HEK293 (cell line): ENCODE measurements at regions not wholly inside any gene's neighbourhood (a gene's known extent, or its start where the extent isn't known, plus 50 kb on each side); places are given as distances from the start of the nearest gene placed in this dataset.

ENCODE experiments used
- CTCF ChIA-PET: fragments of 350-600 bp; formaldehyde crosslinking; extraction: SDS; loops from one replicate; lab custom pipeline; 2021; ENCODE audit warnings: antibody characterized with exemption; lab: Yijun Ruan, JAX
- POLR2A ChIA-PET: fragments of 300-600 bp; formaldehyde crosslinking; extraction: SDS; loops from one replicate; lab custom pipeline; 2020; ENCODE audit warnings: antibody characterized with exemption, inconsistent platforms; lab: Yijun Ruan, JAX
- H3K27ac ChIP-seq: fragments of 200-500 bp; sonication (Bioruptor generic); 2 replicates; pipeline ENCODE4 v1.5.1; 2014; ENCODE audit warnings: low read depth, low read length, control low read depth, inconsistent platforms; ENCODE audit errors: extremely low read depth
- H3K36me3 ChIP-seq, 2 experiments: fragments of 200-500 bp in 1 of 2; sonication (Bioruptor generic) in 1 of 2; 1 replicate in 1 of 2; 2 replicates in 1 of 2; pipeline ENCODE4 v1.5.1; 2014 to 2017; ENCODE audit warnings: inconsistent platforms in 2 of 2, low read length in 2 of 2; ENCODE audit not compliant: control insufficient read depth in 2 of 2, insufficient read depth in 1 of 2
- H3K4me1 ChIP-seq: fragments of 200-500 bp; sonication (Bioruptor generic); 2 replicates; pipeline ENCODE4 v1.5.1; 2014; ENCODE audit warnings: mild to moderate bottlenecking, low read length, inconsistent platforms; ENCODE audit not compliant: control insufficient read depth, insufficient read depth
- H3K4me3 ChIP-seq: 2 replicates; pipeline ENCODE4 v1.5.1; 2011; ENCODE audit warnings: low read depth, mild to moderate bottlenecking, control low read depth, low read length, moderate library complexity
- H3K9me3 ChIP-seq: fragments of 200-500 bp; sonication (Bioruptor generic); 2 replicates; pipeline ENCODE4 v1.5.1; 2014; ENCODE audit warnings: low read depth, low read length, inconsistent platforms; ENCODE audit not compliant: control insufficient read depth, insufficient read depth
- ELK4 ChIP-seq: IDR thresholded peaks from 2 replicates; pipeline ENCODE4 v1.6.1; 2011; ENCODE audit warnings: mild to moderate bottlenecking, low read depth, low read length, borderline replicate concordance
- TCF7L2 ChIP-seq: IDR thresholded peaks from 2 replicates; pipeline ENCODE4 v1.6.1; 2011; ENCODE audit warnings: low read depth, mild to moderate bottlenecking, inconsistent platforms, low read length, moderate library complexity, borderline replicate concordance
- ZBTB8A ChIP-seq: fragments of 450-650 bp; formaldehyde crosslinking; IDR thresholded peaks from 2 replicates; pipeline ENCODE4 v1.5.1; 2016; ENCODE audit warnings: missing biosample characterization, missing genetic modification characterization
- ZNF335 ChIP-seq: fragments of 450-650 bp; formaldehyde crosslinking; conservative IDR thresholded peaks from 2 replicates; pipeline ENCODE4 v1.5.1; 2016; ENCODE audit warnings: missing biosample characterization, missing genetic modification characterization
- ZNF416 ChIP-seq: fragments of 450-650 bp; formaldehyde crosslinking; IDR thresholded peaks from 2 replicates; pipeline ENCODE4 v1.5.1; 2016; ENCODE audit warnings: missing biosample characterization, missing genetic modification characterization
- ZNF626 ChIP-seq: fragments of 450-650 bp; sonication (Bioruptor Pico); formaldehyde crosslinking; IDR thresholded peaks from 2 replicates; pipeline ENCODE4 v1.5.1; 2018; ENCODE audit warnings: missing biosample characterization, missing genetic modification characterization, inconsistent platforms
- ZNF670 ChIP-seq: fragments of 450-650 bp; formaldehyde crosslinking; IDR thresholded peaks from 2 replicates; pipeline ENCODE4 v1.5.1; 2016; ENCODE audit warnings: missing biosample characterization, missing genetic modification characterization, low read depth
- ZNF777 ChIP-seq: fragments of 450-650 bp; formaldehyde crosslinking; IDR thresholded peaks from 2 replicates; pipeline ENCODE4 v1.5.1; 2017; ENCODE audit warnings: missing biosample characterization, missing genetic modification characterization, borderline replicate concordance
- TF ChIP-seq, protein P1 (sequence below): fragments of 450-650 bp; formaldehyde crosslinking; IDR thresholded peaks from 2 replicates; pipeline ENCODE4 v1.5.1; 2017; ENCODE audit warnings: missing biosample characterization, missing genetic modification characterization
- TF ChIP-seq, protein P2 (sequence below): fragments of 450-650 bp; IDR thresholded peaks from 2 replicates; pipeline ENCODE4 v1.5.1; 2018; ENCODE audit warnings: missing biosample characterization, missing genetic modification characterization
- TF ChIP-seq, protein P3 (sequence below): fragments of 450-650 bp; formaldehyde crosslinking; IDR thresholded peaks from 2 replicates; pipeline ENCODE4 v1.5.1; 2016; ENCODE audit warnings: missing biosample characterization, missing genetic modification characterization

- TF ChIP-seq ZNF777 (tag by site-specific recombination) = no peak
These were observed 52.5 kb upstream of the RPS23 start (continued) for GRCh38 chr5:82330530-82331270.

GRCh38 chr5:82329393-82329792 is 51.2 kb upstream of the RPS23 start:
- H3K27ac ChIP-seq = no peak overlapping the region
- ChIA-PET POLR2A (no interaction called here), CTCF (no interaction called here)
- no peaks in the 10 kb centered on the region for H3K9me3 ChIP-seq
- no peaks in the 10 kb centered on the region for H3K4me1 ChIP-seq
- no peaks in the 10 kb centered on the region for H3K36me3 ChIP-seq
- TF ChIP-seq ZNF626 (tag by site-specific recombination) (no peak), TCF7L2 (no peak), ZNF335 (tag by site-specific recombination) (no peak), ZNF416 (tag by site-specific recombination) (no peak), ZNF670 (tag by site-specific recombination) (no peak), ZBTB8A (no peak), ELK4 (no peak)
- TF ChIP-seq, protein P1, sequence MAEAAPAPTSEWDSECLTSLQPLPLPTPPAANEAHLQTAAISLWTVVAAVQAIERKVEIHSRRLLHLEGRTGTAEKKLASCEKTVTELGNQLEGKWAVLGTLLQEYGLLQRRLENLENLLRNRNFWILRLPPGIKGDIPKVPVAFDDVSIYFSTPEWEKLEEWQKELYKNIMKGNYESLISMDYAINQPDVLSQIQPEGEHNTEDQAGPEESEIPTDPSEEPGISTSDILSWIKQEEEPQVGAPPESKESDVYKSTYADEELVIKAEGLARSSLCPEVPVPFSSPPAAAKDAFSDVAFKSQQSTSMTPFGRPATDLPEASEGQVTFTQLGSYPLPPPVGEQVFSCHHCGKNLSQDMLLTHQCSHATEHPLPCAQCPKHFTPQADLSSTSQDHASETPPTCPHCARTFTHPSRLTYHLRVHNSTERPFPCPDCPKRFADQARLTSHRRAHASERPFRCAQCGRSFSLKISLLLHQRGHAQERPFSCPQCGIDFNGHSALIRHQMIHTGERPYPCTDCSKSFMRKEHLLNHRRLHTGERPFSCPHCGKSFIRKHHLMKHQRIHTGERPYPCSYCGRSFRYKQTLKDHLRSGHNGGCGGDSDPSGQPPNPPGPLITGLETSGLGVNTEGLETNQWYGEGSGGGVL = no peak
- TF ChIP-seq, protein P2, sequence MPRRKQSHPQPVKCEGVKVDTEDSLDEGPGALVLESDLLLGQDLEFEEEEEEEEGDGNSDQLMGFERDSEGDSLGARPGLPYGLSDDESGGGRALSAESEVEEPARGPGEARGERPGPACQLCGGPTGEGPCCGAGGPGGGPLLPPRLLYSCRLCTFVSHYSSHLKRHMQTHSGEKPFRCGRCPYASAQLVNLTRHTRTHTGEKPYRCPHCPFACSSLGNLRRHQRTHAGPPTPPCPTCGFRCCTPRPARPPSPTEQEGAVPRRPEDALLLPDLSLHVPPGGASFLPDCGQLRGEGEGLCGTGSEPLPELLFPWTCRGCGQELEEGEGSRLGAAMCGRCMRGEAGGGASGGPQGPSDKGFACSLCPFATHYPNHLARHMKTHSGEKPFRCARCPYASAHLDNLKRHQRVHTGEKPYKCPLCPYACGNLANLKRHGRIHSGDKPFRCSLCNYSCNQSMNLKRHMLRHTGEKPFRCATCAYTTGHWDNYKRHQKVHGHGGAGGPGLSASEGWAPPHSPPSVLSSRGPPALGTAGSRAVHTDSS = no peak
- TF ChIP-seq, protein P3, sequence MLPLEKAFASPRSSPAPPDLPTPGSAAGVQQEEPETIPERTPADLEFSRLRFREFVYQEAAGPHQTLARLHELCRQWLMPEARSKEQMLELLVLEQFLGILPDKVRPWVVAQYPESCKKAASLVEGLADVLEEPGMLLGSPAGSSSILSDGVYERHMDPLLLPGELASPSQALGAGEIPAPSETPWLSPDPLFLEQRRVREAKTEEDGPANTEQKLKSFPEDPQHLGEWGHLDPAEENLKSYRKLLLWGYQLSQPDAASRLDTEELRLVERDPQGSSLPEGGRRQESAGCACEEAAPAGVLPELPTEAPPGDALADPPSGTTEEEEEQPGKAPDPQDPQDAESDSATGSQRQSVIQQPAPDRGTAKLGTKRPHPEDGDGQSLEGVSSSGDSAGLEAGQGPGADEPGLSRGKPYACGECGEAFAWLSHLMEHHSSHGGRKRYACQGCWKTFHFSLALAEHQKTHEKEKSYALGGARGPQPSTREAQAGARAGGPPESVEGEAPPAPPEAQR = no peak
- no peak overlapping the region for H3K4me3 ChIP-seq
